Fibroblast of the aortic adventitia (primary cell): ENCODE measurements at regions not wholly inside any gene's neighbourhood (a gene's known extent, or its start where the extent isn't known, plus 50 kb on each side); places are given as distances from the start of the nearest gene placed in this dataset.
"Not testable (repeated sequence)": the region's sequence is repeated elsewhere in the genome, so short reads cannot be mapped to it uniquely, and the experiment has no call there.

Source experiments
- DNase-seq: peaks from one replicate; pipeline ENCODE4 v3.0.0-alpha.2; 2010; ENCODE audit warnings: low read depth
- H3K4me3 ChIP-seq: 2 replicates; pipeline ENCODE4 v1.5.1; 2011; ENCODE audit warnings: low read depth, mild to moderate bottlenecking, control low read depth, low read length, moderate library complexity
- TF ChIP-seq, protein P1 (sequence below): IDR thresholded peaks from 2 replicates; pipeline ENCODE4 v1.5.1; 2011; ENCODE audit warnings: mild to moderate bottlenecking, low read length, control low read depth, inconsistent platforms; ENCODE audit not compliant: insufficient read depth

DNA sequence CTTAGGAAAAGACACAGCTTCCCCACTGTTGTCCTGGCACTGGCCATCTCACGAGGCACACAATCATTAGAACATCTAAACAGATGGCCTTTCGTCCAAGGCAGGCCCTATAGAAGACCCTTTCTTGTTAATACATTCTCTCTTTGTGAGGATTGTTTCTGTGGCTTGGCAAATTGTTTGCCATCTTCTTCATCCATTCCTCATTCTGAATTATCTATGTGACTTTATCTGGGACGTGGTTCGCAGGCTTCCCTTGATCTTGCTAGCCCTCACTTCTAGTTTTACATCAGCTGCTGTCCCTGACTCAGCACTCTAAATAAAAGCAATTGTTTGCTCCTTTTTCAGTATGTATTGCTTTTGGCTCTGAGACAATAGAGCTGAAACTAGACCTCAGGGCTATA is 101.1 kb upstream of the ZC3H11B start:
- TF ChIP-seq, protein P1, sequence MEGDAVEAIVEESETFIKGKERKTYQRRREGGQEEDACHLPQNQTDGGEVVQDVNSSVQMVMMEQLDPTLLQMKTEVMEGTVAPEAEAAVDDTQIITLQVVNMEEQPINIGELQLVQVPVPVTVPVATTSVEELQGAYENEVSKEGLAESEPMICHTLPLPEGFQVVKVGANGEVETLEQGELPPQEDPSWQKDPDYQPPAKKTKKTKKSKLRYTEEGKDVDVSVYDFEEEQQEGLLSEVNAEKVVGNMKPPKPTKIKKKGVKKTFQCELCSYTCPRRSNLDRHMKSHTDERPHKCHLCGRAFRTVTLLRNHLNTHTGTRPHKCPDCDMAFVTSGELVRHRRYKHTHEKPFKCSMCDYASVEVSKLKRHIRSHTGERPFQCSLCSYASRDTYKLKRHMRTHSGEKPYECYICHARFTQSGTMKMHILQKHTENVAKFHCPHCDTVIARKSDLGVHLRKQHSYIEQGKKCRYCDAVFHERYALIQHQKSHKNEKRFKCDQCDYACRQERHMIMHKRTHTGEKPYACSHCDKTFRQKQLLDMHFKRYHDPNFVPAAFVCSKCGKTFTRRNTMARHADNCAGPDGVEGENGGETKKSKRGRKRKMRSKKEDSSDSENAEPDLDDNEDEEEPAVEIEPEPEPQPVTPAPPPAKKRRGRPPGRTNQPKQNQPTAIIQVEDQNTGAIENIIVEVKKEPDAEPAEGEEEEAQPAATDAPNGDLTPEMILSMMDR = no peak
- H3K4me3 ChIP-seq = no peak overlapping the region
- DNase-seq = no peak

DNA sequence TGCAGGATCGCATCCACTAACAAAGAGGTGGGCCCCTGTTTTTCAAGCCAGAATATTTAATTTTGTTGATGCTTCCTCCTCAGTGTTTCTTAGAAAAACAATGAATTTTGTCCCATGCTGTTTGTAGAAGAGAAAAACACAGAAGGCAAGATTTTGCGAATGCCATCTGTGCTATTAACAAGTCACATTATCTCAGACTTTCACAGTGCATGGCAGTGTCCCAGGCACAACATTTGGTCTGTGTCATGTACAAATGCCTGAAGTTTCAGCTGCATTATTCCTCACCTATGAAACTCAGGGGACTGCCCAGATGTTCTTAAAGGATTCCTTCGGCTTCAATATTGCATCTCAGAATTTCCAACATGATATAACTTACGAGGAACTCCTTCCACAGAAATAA is 99.6 kb upstream of the ZC3H11B start:
- no peak overlapping the region for H3K4me3 ChIP-seq
- TF ChIP-seq, protein P1 = no peak
- no peak for DNase-seq

DNA sequence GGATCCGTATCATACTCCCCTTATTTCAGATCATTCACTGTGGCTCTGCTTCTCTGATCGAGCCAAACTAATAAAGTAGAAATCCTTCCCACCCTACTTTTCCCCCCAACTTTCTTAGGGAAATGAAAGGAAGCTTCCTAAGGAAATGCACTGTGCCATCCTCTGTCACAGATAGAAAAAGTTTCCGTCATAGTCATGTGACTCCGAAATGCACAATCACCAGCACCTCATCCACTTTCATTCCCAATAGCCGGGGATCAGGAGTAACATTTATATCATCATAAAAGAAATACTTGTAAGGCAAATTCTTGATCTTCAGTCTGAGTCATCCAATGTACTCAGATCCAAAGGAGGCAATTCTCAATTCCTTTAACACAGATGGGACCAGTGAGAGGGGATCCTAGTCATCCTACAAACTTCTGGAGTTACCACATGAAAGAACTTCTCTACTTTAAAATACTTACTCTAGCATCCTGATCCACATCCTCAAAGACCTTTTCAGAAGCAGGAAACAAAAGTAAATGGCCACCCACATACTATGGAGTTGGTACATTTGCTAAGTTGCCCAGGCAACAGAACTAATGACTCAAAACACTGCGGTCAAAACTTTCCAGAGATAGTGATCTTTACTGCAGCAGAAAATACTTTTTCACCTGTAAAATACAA is 97.8 kb upstream of the ZC3H11B start:
- DNase-seq = peak; percentile 88
- no peak overlapping the region for H3K4me3 ChIP-seq
- TF ChIP-seq, protein P1 = no peak

DNA sequence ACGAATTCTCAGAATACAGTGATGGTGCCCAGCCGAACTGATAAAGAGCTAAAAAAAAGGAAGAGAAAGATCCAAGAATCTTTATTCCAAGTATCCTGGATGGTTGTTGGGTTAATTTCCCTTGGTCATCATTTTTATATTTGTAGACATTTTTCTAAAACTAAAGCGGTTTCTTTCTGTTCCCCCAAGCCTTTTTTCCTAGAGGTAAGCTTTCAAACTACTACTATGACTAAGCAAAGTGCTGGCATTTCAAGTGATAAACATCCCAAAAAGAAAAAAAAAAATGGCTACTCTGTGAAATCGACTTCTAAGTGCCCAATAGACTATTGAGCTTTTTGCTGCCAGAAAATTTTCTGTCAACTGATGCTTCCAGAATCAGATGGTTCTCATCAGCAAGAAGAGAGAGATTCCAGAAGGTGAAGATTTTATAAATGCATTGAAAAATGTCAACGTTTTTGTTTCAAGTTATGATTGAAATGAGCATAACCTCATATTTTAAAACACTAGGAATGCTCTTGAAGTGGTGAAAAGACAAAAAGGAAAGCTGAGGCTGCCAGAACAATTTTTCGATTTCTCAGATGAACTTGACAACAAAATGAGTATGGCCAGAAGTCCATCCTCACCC is 96.1 kb upstream of the ZC3H11B start:
- DNase-seq = no peak
- TF ChIP-seq, protein P1 = peak; percentile 22

DNA sequence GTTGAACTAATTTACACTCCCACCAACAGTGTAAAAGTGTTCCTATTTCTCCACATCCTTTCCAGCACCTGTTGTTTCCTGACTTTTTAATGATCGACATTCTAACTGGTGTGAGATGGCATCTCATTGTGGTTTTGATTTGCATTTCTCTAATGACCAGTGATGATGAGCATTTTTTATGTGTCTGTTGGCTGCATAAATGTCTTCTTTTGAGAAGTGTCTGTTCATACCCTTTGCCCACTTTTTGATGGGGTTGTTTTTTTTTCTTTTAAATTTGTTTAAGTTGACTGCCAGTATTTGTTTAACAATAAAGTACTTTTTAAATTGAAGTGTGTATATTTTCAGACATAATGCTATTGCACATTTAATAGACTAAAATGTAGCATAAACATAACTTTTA is 95.0 kb upstream of the ZC3H11B start:
- DNase-seq, H3K4me3 ChIP-seq: not testable (repeated sequence)

More for the DNA sequence above, 96.1 kb upstream of the ZC3H11B start:
- no peak overlapping the region for H3K4me3 ChIP-seq

DNA sequence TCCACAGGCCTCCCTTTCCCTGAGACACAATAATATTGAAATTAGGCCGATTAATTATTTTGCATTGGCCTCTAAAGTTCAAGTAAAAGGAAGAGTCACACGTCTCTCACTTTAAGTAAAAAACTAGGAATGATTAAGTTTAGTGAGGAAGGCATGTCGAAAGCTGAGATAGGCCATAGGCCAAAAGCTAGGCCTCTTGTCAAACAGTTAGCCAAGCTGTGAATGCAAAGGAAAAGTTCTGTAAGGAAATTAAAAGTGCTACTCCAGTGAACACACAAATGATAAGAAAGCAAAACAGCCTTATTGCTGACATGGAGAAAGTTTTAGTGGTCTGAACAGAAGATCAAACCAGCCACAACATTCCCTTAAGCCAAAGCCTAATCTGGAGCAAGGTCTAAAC is 91.4 kb upstream of the ZC3H11B start:
- DNase-seq = peak; percentile 73
- H3K4me3 ChIP-seq = not testable (repeated sequence)

DNA sequence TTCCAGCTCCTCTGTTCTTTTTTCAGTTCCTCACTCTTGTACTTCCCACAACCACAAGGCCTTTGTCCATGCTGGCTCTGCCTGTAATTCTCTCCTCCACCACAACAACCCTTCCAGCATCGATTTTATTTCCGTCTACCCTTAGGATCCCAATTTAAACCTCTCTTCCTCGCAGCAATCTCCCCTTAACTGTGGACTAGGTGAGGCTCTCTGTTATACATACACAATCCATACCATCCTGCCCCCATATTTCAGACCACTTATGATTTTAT is 90.4 kb upstream of the ZC3H11B start:
- TF ChIP-seq, protein P1 = peak; percentile 23
- no peak overlapping the region for H3K4me3 ChIP-seq
- peak; percentile 6 for DNase-seq

DNA sequence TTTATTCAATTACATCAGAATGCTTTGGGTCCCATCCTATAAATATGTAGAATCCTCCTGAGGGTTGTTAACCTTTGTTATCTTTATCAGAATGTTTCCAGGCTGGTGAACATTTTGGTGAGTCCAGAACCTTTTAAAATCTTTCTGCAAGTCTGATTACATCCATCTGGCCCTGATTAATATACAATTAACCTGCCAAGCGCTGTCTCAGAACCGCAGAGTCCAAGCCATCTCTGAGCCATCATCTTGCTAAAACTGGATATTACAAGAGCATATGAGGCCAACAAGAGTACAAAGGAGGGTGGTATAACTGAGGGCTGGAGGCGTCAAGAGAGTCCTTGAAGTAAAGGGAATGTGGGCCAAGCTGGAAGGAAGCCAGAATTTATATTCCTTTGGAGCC is 88.6 kb upstream of the ZC3H11B start:
- TF ChIP-seq, protein P1 = no peak
- no peak overlapping the region for H3K4me3 ChIP-seq
- peak; percentile 91 for DNase-seq
